Activated CD4-positive, alpha-beta T cell treated with anti-CD3 and anti-CD28 coated beads, Interleukin-2, Interleukin-4, amounts not matched to agents 100 ng/mL and 50 ng/mL, durations not matched to agents 16 hours and 8 hours (primary cell): ENCODE measurements at regions not wholly inside any gene's neighbourhood (a gene's known extent, or its start where the extent isn't known, plus 50 kb on each side); places are given as distances from the start of the nearest gene placed in this dataset.

Source experiments
- DNase-seq: peaks from one replicate; pipeline ENCODE4 v3.0.0-alpha.2; 2020; ENCODE audit warnings: low spot score

DNA sequence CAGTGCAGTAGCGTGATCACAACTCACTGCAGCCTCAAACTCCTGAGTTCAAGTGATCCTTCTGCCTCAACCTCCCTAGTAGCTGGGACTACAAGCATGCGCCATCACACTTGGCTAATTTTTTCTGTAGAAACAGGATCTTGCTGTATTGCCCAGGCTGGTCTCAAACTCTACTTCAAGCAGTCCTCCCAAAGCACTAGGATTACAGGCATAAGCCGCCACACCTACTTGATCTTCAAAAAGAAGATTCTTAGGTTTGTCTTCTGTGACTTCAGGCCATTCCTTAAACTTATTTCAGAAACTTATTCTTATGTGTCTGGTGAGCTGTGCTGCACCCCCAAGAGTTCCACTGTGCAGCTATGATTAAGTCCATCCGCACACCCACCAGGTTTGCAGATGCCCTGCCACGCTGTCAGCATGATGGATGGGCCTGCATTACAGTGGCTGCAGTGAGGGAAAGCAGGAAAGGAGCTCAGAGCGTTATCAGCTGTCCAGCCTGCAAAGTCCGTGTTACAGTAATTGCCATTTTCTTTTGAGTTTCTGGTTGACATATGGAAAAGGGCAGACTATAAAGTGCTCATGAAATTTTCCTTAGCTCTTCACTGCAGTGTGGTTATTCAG lies 146.6 kb downstream of the AASDH start:
- no peak for DNase-seq

DNA sequence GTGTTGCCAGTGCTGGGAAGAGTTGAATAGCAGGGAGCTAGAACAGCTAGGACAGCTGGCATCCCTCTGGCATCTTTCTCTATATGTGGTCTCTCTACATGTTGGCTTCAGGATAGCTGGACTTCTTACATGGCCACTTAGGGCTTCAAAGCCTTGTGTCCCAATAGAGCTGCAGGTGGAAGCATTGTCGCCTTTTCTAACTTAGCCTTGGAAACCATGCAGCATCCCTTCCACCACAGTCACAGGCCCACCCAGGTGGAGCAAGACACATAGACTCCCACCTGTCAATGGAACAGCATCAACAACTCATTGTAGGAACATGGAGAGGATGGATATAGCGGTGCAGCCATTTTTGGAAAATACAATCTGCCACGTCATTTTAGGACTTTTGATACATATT lies 149.0 kb downstream of the AASDH start:
- no peak for DNase-seq

DNA sequence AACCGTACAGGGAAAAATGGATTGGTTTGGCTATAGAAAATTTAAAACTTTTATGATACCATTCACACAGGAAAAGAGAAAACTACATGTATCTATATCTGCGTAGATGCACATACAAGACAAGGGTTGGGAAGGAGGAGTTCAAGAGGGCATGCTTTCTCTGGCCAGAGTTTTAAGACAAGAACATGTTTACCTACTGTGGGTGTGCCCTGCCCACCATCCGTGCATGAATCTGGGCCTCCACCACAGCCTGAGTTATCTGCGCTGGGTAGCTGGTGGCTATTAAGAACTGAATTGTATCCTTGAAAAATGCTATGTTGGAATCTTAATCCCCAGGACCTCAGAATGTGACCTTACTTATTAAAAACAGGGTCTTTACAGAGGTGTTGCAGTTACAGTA lies 151.6 kb downstream of the AASDH start:
- no peak for DNase-seq

DNA sequence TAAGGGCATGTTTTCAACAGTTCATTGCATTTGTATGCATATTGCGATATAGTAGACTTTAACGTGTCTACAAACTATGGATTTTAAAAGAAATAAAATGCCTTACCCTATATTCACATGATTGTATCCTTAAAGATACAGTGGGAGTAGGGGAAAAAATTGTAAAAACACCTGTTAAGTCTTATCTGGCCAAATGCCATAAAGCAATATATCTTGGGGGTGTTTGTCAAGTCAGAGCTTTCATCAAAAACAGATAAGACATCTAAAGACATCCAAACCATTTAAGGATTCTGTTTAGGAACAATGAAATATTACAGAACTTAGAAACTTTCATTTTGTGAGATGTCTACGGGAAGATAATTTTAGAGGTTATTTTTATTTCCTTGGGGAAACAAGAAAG lies 152.3 kb downstream of the AASDH start:
- DNase-seq: no peak

- DNase-seq: no peak
Observed at GRCh38 chr4:56234098-56234497, 153.2 kb downstream of the AASDH start.

DNA sequence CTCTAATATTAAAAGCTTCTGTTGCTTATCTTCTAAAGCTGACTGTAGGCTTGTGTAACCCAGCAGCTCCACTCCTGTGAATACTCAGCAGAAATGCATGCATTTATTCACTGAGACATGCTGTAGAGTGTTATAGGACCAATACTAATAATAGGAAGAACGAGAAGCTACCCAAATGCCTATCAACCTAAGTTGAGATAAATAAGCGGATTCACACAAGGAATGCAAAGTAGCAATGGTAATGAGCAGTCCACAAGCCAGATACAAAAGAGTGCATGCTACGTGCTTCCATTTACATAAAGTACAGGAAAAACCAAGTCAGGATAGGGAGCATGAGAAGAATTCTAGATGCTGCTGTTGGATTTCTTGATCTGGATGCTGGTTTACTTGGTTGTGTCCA lies 155.9 kb downstream of the AASDH start:
- DNase-seq: no peak

DNA sequence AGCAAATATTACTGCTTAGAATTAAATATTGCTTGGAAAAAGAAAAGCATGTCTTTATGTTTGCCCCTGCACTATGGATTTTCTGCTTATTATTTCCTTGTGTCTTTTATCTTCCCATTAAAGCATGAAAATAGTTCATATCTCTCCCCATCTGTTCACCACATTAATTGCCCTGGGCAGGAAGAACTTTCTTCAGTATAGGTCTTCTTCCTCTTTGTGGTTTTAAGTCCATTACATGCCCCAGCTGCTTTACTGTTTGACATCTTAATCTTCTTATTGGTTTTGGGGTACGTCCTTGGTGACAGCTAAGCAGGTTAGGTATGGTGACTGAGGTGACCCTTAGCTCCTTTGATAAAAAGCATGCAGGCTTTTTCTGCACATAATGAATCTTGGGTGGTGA lies 157.3 kb downstream of the AASDH start:
- DNase-seq: no peak

GRCh38 chr4:56227301-56227835 lies 159.9 kb downstream of the AASDH start:
- DNase-seq: no peak

- no peak for DNase-seq
Observed at GRCh38 chr4:56226579-56226978, 160.7 kb downstream of the AASDH start.

DNA sequence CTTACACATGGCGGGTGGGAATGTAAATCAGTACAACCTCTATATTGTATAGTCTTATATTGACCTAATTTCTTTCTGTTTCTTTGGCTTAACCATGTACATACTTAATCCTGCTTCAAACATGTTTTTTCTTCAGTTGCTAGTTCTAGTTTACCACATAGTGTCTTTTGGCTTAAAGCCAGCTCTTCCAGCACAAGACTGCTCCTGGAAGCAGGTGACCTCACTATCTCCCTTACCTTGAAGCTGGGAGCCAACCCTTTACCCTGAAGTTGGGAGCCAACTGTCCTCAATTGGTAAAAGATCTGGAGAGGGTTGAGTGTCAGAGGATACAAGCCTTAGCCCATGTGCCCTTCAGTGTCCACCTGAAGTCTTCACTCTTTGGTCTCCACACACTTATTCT lies 162.7 kb downstream of the AASDH start:
- no peak for DNase-seq

GRCh38 chr4:56222514-56222913 lies 164.8 kb downstream of the AASDH start:
- no peak for DNase-seq

- DNase-seq: no peak
Observed at GRCh38 chr4:56220261-56220660, 167.0 kb downstream of the AASDH start.

DNA sequence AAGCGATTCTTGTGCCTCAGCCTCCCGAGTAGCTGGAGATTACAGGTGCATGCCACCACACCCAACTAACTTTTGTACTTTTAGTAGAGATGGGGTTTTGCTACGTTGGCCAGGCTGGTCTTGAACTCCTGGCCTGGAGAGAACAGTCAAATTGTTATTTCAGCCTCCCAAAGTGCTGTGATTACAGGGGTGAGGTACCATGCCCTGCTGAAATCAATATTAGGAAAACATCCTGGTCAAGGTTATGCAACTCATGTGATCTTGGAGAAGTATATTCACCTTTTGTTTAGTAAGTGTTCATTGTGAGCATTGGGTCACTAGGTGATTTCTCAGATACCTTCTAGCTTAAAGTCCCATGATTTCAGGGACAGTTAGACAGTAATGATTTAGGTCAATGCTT lies 167.8 kb downstream of the AASDH start:
- DNase-seq: no peak

DNA sequence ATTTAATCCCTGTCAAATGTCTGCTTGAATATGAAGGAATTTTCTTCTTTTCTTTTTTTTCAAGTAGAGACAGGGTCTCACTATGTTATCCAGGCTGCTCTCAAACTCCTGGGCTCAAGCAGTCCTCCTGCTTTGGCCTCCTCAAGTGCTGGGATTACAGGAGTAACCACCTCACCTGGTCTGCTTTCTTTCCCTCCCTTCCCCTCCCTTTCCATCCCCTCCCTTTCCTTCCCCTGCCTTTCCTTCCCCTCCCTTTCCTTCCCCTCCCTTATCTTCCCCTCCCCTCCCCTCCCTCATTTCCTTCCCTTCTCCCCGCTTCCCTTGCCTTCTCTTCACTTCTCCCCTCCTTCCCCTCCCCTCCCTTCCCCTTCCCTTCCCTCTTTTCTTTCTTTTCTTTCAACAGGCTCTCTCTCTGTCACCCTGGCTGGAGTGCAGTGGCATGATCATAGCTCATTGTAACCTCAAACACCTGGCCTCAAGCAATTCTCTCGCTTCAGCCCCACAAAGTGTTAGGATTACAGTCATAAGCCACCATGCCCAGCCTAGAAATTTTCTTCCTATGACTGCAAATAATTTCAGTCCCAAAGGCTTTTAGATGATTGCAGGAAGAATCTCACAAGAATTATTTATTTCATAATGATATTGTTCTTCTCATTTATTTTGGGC lies 168.9 kb downstream of the AASDH start:
- no peak for DNase-seq

GRCh38 chr4:56217343-56217890 lies 169.9 kb downstream of the AASDH start:
- no peak for DNase-seq

DNA sequence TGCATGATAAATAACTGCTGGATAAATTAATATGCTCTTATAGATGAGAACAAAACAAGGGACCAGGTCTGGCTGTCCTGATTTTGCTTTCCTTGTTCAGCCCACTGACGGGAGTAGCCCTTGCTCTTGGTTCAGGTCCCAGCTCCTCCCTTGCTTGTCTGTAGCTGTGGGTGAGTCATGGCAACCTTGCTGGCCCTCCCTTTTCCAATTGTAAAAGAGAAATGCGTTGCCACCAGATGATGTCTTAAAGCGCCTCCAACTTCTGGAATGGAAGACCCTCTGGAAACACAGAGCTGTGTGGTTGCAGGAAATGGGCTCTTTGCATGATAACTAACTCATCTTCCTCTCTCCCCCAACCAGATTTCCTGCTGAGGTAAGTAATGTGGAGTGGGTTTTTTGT lies 171.4 kb downstream of the AASDH start:
- no peak for DNase-seq

DNA sequence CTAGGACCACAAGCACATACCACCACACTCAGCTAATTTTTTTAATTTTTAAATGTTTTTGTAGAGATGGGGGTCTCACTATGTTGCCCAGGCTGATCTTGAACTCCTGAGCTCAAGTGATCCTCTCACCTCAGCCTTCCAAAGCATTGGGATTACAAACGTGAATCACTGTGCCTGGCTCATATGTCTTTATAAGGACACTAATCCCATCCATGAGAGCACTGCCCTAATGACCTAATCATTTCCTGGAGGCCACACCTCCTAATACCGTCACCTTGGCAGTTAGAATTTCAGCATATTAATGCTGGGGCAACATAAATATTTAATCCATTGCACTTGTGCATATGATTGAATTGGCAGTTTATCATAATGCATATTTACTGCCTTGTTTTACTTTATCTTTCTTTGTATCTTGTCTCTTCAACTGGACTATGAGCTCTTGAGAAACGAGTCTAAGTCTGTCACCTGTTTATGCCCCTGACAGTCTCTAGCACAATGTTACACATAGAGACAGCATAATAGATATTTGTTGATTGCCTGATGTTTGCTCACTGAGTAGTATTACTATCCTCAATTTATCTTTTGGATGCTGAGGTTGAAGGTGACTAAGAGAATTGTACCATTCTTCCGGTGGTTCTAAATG lies 172.0 kb downstream of the AASDH start:
- no peak for DNase-seq

- no peak for DNase-seq
Observed at GRCh38 chr4:56213543-56213942, 173.7 kb downstream of the AASDH start.

DNA sequence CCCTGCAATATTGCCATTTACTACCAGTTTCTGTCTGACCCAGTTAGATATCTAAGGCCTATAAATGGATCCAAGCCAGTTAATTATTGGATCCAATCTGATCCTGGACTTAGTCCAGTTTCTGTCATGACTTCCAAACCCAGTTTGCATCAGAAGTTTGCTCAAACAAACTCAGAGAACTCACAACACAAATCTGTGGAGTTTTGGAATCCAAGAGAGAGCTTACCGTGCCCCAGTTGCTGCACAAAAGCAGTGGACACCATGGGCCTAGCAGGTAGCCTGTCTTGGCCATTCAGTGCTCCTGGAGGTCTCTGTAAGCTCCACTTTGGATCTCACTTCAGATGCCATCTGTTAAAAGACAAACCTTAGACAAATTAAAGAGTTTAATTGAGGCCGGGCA lies 174.5 kb downstream of the AASDH start:
- DNase-seq: no peak

GRCh38 chr4:56211202-56211601 lies 176.1 kb downstream of the AASDH start:
- no peak for DNase-seq

GRCh38 chr4:56210397-56210796 lies 176.9 kb downstream of the AASDH start:
- no peak for DNase-seq

DNA sequence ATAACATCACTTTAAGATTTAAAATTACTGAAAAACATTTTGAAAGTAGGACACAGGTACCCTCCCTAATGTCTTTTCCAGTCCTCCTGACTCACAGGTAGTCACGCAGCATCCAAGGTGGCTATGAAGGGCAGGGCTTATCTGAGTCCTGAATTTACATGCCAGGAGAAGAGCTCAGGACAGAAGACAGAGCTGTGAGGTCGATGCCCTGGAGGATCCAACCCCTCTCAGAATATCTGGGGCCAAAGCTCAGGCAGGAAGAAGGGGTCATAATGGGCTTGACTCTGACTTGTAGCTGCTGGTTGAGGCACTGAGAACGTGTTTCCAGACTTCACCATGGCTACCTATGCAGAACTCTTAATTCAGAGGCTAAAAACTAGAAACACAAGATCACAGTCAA lies 177.5 kb downstream of the AASDH start:
- no peak for DNase-seq

DNA sequence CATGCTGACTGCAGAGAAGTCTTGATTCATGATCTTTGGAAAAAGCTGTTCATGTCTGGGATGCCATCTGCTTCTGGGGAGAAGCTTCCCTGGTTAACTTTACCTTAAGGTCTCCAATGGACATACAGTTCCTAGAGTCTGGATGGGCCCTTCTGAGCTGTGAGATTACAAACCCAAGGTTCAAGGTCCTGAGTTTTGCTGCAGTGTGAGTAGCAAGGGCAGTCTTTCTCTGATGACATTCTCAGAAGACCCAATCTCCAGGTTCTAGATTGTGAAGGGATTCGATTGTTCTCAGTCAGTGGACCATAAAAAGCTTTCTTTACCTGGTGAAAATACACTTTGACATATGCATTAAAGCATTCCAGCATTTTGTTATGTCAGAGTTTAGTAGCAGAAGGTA lies 179.2 kb downstream of the AASDH start:
- no peak for DNase-seq
